ENCODE measurements at regions not wholly inside any gene's neighbourhood (a gene's known extent, or its start where the extent isn't known, plus 50 kb on each side); places are given as distances from the start of the nearest gene placed in this dataset.

DNA sequence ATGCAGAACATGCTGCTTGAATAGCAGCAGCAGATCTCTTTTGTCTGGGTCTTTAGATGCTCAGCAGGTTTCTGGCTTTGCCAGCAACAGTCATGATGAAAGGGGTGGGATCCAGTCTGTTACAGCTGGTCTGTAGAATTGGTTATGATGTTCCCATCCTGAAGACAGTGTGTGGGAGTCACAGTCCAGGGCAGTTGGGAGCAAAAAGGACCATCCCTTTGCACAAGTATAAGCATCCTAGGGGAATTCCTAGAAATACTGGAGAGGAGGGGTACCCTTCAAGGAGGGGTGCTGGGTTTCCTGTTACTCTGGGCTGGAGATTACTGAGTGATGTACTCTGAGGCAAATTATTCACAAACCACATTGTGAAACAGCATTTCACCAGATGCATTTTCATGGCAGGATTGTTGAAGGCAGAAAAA, 119.9 kb upstream of the RND3 start:
- CTCF ChIA-PET = no interaction called here
- POLR2A ChIA-PET = no interaction called here

DNA sequence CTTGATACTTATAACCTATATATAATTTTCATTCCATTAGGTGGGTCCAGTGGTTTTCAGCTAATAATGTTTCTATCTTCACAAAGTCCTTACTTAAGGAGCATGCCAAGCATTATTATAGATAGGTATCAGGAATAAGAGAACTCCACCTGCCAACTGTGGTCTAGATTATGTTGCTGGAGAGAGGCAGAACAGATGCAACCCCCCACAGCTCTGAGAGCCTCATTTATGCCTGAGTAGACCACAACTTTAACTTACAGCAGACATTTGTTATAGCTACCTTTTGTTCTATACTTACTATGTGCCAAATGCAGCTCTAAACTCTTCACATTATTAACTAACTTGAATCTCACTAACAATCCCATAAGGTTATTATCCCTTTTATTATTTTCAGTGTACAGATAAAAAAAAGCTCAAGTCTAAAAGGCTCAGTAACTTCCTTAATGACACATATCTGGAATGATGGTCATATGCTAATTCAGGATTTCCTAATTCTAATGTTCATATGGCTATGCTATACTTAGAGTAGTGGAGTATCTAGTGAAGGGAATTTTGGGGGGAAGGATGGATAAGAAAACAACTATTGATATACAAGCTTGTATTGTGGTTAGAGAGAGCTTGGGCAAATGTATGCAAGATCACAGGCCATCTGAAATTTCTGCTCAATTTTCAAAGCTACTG, 119.1 kb upstream of the RND3 start:
- ChIA-PET POLR2A (no interaction called here), CTCF (no interaction called here)

DNA sequence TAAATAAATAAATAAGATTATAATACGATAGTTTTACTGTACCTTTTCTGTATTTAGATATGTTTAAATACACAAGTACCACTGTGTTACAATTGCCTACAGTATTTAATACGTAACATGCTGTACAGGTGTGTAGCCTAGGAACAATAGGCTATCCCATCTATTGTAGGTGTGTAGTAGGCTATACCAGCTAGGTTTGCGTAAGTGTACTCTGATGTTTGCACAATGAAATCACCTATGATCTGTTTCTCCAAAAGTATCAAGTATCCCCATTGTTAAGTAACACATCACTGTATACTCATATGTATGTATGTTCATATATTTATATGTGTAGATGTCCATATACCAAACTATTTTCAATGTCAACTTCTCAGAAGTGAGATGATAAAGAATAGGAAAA, 118.2 kb upstream of the RND3 start:
- CTCF ChIA-PET = no interaction called here
- POLR2A ChIA-PET = no interaction called here

DNA sequence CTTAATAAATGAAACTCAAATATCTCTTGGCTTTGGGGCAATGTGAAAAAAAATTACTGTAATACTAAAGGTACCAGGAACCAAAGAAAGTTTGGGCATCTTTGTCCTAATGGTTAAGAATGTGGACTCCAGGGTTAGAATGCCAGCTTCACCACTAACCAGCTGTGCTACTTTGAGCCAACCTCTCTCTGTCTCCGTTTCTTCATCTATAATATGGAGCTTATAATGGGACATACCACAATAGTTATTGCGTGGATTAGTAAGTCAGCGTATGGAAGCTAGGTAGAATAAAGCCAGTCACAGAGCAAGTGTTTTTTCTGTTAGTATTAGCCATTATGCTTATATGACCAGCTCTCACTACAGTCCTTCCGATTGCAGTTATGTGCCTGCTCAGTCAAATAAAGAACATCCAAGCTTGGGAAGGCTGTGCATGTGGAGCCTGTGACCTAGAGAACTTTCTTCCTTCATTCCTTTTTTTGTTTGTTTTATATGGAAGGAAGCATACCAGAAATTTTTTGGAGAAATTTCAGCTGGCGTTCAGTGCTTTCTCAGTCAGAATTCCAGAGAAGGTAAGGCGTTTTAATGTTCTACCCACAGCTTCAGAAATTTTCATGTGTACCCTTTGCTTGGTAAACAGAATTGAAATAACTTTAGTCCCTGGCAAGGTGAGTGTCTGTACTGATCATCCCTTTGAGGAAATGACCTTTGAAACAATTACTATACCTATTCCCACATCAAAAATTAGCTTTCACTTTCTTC, 114.0 kb upstream of the RND3 start:
- ChIA-PET POLR2A (no interaction called here), CTCF (no interaction called here)

DNA sequence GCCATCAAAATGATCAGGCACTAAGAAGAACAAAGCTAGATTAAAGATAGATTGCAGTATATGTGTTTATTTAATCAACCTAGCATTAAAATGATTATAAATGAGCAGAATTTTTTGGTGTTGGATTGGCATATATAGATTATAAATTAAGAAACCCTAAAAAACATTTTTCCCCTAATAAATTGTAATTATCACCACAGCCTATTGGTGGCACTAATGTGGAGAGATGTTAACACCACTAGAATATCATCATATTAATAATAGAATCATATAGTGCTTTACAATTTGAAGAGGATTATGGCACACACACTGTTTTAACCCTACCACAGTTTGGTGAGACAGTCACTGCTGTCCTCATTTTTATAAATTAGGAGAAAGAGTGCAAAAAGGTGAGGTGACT, 112.4 kb upstream of the RND3 start:
- ChIA-PET POLR2A (no interaction called here), CTCF (no interaction called here)

DNA sequence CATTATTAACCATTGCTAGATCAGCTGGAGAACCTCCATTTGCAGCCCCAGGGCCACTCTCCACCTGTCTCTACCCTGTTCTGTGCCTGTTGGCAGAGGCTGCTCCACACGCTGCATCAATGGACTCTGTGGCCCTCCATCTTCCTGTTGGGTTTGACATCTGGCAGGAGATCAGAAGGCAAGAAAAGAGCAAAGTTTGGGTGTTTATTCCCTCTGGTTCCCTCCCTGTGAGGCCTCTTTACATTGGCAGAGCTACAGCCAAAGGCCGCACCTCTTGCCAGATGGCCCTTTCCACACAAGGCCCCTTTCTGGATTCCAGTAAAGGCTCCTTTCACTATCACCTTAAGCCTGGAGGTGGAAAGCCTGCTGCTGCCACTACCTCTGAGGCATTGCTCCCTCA, 110.9 kb upstream of the RND3 start:
- POLR2A ChIA-PET = no interaction called here
- CTCF ChIA-PET = no interaction called here

DNA sequence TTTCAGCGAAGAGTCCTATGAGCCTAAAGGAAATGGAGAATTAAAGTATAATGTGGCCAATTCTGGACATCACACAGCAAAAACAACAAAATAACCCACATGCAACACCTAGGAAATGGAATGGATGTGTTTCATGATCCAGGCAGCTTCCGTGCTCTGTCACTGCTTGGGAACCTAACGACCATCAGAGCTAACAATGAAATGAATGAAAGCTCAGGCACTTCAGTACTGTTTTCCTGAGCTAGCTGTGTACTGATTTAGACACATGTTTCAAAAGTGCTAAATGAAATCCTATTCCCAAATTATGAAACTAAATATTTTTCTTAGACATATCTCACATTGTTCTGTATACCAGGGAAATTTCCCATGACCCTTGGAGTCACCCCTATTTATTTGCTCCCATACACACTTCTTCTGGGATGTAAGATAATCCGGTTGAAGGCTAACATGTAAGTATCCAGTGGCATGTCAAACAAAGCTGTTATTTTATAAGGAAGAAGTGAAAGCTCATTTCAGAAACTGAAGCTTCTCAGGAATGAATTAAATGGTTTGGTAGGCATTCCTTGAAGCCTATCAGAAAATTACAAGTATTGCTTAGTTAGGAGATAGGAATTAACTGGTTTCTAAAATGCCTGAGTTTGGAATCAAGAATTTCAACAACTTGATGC, 108.5 kb upstream of the RND3 start:
- CTCF ChIA-PET = no interaction called here
- POLR2A ChIA-PET = no interaction called here

DNA sequence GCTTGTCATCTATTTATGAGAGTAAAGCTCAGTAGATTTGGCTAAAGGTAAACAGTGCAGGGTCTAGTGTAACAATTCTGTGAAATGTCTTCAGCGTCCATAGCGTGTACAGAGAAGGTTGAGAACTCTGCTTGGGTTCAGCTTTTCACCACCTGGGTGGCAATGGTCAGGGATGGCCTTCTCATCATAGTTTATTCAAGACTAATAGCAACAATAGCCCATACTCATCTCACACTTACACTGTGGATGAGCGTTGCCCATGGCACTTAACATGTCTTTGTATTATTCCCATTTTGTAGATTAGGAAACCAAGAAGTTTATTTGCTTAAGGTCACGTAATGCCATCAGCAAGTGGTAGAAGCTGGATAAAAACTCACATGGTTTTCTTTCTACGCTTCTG, 106.8 kb upstream of the RND3 start:
- POLR2A ChIA-PET = no interaction called here
- CTCF ChIA-PET = no interaction called here

DNA sequence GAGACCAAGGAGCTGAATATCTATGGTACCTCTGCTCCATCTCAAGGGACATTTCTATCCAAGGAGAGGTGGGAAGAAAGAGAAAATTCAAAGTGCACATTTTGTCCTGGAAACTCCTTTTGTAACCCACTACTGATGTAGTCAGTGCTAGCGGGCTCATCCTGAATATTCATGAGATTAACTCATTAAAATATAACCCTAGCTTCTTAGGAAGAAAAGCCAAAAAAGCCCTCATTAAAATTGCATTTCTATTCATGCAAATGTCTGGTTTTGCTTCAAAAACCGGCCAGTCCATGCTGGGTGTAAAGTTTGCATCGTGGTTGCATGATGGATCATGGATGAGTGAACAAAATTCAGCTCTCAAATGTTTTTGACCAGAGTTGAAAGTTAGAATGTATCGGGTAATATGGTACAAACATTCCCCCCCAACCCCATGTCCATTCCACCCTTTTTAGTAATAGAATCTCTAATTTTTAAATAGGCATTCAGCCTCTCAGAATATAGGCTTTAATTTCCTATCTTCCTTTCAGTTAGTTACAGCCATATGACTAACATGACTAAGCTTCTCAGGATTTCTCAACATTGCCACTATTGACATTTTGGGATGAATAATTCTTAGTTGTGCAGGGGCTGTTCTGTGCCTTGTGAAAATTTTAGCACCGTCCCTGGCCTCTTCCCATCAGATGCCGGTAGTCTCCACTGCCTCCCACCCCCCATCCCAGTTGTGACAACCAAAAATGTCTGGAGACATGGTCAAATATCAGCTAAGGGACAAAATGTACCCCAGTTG, 104.2 kb upstream of the RND3 start:
- POLR2A ChIA-PET = no interaction called here
- CTCF ChIA-PET = no interaction called here

DNA sequence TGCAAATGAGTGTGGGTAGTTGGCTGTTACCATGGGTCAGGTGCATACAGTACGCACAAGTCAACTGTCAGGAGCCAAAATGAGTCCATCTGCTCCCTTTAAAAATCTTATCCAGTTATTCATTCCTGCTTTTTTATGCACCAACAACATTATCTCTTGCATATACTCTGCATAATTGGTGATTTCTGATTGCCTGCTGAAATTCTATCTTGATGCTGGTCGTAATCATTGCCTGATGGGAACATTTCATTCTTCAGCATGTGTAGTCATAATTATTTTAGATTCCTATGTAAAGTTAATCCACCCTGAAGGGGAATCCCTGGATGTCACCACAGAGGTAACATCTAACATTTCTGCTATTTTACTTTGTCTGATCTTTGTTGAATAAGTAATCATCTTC, 102.2 kb upstream of the RND3 start:
- CTCF ChIA-PET = no interaction called here
- POLR2A ChIA-PET = no interaction called here

DNA sequence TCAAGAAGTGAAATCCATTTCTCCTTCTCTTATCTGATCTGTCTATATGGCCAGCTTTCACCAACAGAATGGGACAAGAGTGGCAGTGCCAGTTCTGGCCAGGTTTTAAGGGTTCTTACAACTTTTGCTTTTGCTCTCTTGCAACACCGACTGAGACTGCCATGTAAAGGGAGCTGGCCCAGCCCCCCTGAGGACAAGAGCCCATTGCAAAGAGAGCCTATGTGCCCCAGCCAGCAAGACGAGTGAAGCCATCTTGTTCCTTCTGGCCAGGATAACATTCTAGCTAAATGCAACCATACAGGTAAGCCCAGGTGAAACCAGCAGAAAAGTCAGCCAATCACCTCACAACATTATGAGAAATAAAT, 101.0 kb upstream of the RND3 start:
- ChIA-PET POLR2A (no interaction called here), CTCF (no interaction called here)

DNA sequence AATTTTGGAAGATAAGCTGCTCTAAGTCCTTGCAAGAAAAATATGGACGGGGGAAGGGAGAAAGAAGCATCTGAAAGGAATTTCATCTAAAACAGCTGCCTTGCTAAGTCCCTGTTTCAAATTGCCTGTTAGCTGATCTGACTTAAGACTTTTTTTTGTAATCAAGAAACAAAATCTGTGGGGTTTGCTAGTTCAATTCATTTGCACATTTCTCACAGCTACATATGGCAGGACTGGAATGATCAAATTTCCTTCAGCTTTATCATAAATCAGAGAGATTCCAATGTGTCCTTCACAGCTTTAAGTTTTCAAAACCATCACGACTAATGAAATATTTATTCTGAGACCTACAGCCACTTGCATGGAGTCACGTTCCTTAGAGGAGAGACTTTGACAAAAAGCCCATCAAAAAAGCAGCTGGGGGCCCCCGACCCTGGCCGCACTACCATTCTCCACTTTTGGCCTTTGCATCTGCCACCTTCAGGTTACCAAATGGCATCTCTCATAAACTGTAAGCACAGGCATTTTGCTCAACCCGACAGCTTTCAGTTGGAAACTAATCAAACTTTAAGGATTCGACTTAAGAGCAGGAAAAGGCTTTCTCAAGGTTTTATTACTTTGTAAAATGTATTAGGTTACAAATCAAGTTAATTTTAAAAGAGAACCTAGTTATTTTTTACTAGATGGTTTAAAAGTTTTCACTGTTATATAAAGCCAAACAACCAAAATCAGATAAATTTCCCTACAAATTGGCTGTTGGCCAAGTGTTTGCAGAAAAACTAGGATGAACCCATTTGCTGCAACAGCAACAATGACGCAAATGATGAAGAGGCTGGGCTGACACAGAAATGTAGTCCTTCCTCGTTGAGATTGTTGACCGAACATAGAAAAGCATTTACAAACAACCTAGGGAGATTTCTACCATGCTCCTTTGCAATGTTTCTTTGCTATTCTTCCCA, 100.4 kb upstream of the RND3 start:
- ChIA-PET POLR2A (no interaction called here), CTCF (no interaction called here)

DNA sequence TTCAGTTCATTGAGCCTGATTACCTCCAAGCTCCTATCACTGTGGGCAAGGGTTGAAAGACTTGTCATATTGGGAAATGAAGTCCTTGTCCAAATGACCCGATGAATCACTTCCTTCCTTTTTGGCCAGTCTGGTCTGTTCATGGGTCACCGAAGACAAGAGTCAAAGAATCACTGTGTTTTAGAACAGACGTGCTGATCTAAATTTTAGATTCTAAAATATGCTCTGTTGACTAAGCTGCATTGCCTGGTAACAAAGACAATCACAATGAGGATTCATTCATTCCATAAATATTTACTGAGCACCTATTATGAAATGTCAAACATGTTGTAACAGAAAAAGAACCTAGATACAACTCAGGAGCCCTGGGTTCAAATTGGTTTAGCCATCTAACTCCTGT, 99.4 kb upstream of the RND3 start:
- ChIA-PET POLR2A (no interaction called here), CTCF (no interaction called here)

DNA sequence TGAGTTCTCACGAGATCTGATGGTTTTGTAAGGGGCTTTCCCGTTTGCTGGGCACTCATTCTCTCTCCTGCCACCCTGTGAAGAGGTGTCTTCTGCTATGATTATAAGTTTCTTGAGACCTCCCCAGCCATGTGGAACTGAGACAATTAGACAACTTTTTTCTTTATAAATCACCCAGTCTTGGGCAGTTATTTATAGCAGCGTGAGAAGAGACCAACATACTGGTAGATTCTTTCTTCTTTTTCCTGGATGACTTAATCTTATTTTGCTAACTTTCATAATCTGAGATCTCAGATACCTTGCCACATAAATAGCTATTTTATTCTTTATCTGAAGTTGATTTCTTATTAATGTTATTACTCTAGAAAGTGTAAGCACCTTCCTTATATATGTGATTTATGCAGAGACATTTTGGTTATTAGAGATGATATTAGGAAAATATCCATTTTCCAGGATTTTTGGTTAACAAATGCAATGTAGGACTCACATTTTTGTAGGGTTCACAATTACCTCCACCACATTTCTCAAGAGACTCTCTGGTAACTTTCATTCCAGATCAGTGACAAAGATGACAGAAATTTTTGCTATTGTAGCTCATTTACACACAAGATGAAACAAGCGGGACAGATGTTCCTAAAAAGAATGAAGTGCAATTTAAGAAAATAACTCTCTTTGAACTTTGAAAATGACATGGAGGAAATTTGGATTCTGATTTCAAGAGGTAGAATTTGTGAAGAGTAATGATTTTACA, 97.9 kb upstream of the RND3 start:
- CTCF ChIA-PET = no interaction called here
- POLR2A ChIA-PET = no interaction called here

DNA sequence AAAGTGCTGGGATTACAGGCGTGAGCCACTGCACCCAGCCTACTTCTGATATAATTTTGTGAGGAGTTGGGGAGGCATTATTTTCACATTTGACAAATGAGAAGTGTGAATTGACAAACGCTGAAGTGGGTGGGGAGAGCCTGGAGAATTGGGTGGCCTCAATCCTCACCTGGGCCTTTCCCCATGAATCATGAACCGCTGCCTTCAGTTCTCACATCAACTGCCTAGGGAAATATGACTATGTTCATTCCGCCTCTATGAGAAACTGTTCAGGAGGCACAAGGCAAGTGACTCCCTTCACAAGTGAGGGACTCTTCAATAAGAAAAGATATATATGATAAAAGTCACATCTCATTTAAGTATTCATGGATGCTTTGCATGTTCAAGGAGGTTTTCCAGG, 96.6 kb upstream of the RND3 start:
- POLR2A ChIA-PET = no interaction called here
- CTCF ChIA-PET = no interaction called here

DNA sequence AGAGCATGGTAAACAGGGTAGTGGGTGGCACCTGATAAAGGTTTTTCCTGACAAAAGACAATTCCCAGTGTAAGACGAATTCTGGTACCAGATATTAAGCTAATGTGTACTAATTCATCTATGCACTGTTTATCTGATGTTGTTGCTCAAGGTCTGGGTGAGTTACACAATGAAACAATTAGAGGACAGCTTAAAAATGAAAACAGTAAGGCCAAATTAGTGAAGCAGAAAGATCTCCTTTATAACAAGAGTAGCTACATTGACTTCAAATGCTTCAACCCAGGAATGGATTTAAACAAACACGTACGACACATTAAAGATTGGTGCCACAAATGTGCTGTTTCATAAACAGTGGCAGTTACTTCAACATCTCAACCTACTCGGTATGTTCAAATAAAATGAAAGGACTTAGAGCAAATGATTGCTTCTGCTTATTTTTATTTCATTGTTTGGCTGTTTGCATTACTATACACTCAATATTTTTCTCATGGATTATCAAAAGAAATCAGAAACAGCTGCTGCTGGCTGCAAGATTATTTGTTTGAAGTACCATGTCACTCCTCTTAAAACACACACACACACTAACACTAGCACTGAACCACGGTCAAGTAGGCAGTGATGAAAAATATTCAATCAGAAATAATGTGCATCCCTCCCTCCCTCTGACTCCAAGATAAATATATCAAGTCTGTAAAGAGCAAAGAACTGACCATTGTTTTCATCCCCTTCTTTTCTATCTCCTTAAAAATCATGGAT, 94.4 kb upstream of the RND3 start:
- ChIA-PET POLR2A (no interaction called here), CTCF (no interaction called here)

DNA sequence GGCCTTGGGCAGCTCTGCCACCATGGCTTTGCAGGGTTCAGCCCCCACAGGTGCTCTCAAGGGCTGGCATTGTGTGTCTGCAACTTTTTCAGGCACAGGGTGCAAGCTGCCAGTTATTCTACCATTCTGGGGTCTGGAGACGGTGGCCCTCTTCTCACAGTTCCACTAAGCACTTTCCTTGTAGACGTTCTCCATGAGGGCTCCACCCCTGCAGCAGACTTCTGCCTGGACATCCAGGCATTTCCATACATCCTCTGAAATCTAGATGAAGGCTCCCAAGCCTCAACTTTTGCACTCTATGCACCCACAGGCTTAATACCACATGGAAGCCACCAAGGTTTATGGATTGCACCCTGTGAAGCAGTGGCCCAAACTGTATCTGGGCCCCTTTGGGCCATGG, 91.0 kb upstream of the RND3 start:
- CTCF ChIA-PET = no interaction called here
- POLR2A ChIA-PET = no interaction called here

DNA sequence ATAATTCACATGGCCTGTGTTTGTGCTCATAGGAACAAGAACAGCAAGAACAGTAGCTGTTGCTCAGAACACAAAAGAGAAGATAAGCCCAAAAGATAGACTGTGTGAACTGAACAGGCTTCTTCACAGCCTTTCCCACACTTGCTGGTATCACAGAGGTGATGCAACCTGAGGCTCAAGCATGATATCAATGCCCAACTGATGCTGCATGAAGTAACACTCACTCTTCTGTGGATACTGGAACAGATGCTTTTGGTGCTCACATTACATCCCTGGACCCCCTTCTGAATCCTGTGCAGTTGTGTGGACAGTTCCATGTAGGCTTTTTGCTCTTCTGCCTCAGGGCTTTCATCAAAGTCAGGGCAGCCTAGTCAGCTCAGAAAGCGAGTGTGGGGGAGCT, 88.4 kb upstream of the RND3 start:
- ChIA-PET CTCF (no interaction called here), POLR2A (no interaction called here)

DNA sequence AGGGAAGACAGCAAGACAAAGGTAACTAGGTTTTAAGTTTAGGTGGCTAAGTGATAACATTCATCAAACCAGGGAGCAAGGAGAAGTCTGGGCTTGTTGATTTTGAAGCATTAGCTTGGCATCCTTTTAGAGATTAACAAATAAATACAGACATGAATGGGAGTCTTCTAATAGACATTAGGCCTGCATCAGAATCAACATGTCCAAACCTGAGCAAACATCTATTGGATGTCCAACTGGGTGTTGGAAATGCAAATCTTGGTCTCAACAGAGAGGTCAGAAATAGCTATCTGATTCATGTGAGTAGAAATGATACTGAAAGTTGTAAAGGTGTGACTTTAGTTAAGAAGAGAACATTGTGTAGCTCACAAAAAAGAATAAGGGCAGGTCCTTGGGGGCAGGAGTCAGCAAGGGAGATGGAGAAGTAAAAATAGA, 85.5 kb upstream of the RND3 start:
- ChIA-PET CTCF (no interaction called here), POLR2A (no interaction called here)
